ENCODE measurements at regions not wholly inside any gene's neighbourhood (a gene's known extent, or its start where the extent isn't known, plus 50 kb on each side); places are given as distances from the start of the nearest gene placed in this dataset.

DNA sequence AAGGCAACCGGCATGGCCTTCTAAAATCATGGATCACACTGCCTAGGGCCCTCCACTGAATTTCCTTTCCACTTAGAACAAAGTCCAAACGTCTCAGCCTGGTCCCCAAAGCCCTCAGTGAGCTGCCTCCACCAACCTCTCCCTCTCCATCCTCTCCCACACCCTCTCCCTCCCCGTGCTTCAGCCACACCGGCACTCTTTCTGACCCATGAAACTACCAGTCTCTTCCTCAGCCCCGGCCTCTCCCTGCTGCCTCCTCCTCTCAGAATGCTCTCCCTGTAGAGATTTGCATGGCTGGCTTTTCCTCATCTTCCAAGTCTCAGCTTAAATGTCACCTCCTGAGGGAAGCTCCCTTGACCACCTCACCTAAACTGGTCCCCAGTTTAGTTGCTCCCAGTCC is 219.0 kb upstream of the ZMIZ1 start:
- intact Hi-C loops (cut with DNase I): no loop called here
- 87% methylated on average over 5 of the region's 5 CpGs for WGBS, 2 donors

DNA sequence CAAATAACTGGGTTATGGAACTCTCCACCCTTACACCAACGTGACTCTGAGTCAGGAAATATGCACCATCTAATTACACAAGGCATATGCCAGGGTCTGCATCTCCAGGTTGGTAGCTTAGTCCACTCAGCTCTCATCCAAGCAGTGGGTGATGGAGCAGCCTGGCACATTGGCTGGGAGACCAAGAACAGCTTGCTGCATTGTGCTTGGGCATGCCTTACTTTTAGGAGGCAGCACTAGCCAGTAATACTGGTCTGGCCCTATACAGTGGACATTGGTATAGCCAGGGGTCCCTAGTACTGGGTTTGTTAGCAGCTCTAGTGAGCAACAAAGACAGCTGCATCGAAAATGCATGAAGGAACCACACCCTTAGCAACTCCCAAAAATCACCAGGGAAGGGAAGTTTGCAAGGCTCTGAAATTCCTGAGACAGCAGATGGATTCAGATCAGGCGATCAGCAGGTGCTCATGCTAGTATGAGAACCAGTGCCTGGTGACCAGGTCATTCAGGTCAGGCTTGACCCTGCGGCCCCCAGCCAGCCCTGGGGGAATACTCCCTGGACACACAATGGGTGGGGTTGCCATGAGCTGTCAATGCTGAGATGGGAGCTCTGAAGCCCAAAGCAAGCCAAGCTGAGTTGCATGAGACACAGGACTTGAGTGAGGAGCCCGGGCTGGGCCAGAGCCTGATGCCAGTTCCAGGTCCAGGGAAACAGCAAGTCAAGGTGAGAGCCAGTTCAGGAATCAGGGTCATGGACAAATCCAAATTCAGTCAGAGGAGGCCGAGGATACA is 217.9 kb upstream of the ZMIZ1 start:
- Histone ChIP-seq H3K27me3 (no peaks in the 10 kb centered on the region), H3K27ac (no peak overlapping the region), H3K4me3 (replicated peaks in 1 of 3) (no peak overlapping the region), H3K9me3 (no peaks in the 10 kb centered on the region), H3K4me1 (no peaks in the 10 kb centered on the region), H3K36me3 (no peaks in the 10 kb centered on the region)
- no peak for DNase-seq
- 87 to 94% methylated on average over 5 to 6 of the region's 6 CpGs for WGBS, 2 donors
- intact Hi-C loops (cut with DNase I): no loop called here
- TF ChIP-seq POLR2A (IDR thresholded peaks at IDR 0.05): no peak
- TF ChIP-seq, protein P1, sequence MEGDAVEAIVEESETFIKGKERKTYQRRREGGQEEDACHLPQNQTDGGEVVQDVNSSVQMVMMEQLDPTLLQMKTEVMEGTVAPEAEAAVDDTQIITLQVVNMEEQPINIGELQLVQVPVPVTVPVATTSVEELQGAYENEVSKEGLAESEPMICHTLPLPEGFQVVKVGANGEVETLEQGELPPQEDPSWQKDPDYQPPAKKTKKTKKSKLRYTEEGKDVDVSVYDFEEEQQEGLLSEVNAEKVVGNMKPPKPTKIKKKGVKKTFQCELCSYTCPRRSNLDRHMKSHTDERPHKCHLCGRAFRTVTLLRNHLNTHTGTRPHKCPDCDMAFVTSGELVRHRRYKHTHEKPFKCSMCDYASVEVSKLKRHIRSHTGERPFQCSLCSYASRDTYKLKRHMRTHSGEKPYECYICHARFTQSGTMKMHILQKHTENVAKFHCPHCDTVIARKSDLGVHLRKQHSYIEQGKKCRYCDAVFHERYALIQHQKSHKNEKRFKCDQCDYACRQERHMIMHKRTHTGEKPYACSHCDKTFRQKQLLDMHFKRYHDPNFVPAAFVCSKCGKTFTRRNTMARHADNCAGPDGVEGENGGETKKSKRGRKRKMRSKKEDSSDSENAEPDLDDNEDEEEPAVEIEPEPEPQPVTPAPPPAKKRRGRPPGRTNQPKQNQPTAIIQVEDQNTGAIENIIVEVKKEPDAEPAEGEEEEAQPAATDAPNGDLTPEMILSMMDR (IDR thresholded peaks at IDR 0.05): no peak

More for the DNA sequence above, 219.0 kb upstream of the ZMIZ1 start:
- TF ChIP-seq POLR2A (IDR thresholded peaks at IDR 0.05): no peak
- TF ChIP-seq, protein P1 (IDR thresholded peaks at IDR 0.05): no peak
- H3K4me3 ChIP-seq (replicated peaks in 1 of 3): no peak overlapping the region
- H3K27ac ChIP-seq: no peak overlapping the region
- no peak for DNase-seq
- no peaks in the 10 kb centered on the region for H3K27me3 ChIP-seq
- H3K4me1 ChIP-seq: peaks cover 9 to 10% of the 10 kb centered on the region in 2 donors
- no peaks in the 10 kb centered on the region for H3K36me3 ChIP-seq
- no peaks in the 10 kb centered on the region for H3K9me3 ChIP-seq

DNA sequence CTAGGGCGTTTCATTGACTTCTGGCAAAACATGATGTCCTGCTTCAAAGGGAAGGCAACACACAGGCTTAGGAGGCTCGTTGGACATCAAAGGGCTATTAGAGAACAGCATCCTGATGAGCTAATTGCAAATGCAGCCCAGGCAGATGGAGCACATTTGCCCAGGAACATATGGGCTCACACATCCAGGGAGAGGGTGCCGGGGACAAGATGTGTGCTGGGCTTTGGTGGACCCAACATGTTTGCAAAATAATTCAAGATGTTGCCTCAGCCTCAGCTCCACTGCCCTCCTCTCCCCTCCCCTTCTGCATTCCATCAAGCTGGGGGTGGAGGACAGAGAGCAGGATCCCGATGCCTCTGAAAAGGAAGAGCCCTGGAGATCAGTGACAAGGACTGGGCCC is 217.1 kb upstream of the ZMIZ1 start:
- peaks cover 0 to 4% of the 10 kb centered on the region in 2 donors for H3K4me1 ChIP-seq
- H3K27ac ChIP-seq: no peak overlapping the region
- H3K27me3 ChIP-seq: no peaks in the 10 kb centered on the region
- TF ChIP-seq POLR2A (IDR thresholded peaks at IDR 0.05): no peak
- TF ChIP-seq, protein P1 (IDR thresholded peaks at IDR 0.05): no peak
- WGBS, 2 donors: 80 to 87% methylated on average over 4 of the region's 4 CpGs
- no peaks in the 10 kb centered on the region for H3K9me3 ChIP-seq
- no peaks in the 10 kb centered on the region for H3K36me3 ChIP-seq
- DNase-seq: no peak
- intact Hi-C loops (cut with DNase I): no loop called here
- H3K4me3 ChIP-seq (replicated peaks in 1 of 3): no peak overlapping the region

DNA sequence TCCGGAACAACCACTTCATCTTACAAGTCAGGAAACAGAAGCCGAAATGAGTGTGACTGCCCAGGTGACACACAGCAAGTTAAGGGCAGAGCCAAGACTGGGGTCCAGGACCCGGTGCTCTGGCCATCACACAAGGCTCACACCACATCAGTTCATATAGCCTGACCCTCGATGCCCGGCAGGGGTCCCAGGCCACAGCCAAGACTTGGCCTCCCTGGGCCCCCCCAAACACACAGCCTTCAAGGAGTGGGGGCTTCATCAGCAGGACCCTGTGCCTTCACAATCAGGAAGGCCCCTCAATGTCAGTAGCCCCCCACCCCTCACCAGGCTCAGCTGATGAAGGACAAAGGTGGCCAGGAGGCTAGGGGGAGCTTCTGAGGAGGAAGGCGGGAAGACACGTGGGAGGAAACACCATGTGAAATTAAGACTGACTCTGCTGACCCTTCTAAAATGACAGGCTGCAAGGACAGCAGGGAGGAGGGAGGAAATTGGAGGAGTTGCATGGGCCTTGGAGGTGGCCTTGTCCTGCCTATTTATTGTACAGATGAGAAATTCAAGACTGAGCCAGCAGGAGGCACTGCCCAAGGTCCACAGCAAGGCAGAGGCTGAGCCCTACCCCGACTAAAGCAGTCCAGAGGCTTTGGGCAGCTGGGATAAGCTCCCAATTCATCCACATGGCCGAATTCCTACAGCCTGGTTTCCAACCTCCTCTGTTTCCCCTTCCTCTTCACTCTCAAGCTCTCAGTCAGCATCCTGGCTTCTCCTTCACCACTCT is 216.1 kb upstream of the ZMIZ1 start:
- TF ChIP-seq, protein P1 (IDR thresholded peaks at IDR 0.05): peak in 2 of 6 experiments; percentile 17 to 21
- TF ChIP-seq POLR2A (IDR thresholded peaks at IDR 0.05): no peak
- WGBS, 2 donors: 90 to 92% methylated on average over 9 of the region's 9 CpGs
- intact Hi-C loops (cut with DNase I): no loop called here
- no peak for DNase-seq
- no peaks in the 10 kb centered on the region for H3K9me3 ChIP-seq
- no peak overlapping the region for H3K27ac ChIP-seq
- H3K4me1 ChIP-seq: peaks cover 0 to 6% of the 10 kb centered on the region in 2 donors
- no peaks in the 10 kb centered on the region for H3K36me3 ChIP-seq
- no peaks in the 10 kb centered on the region for H3K27me3 ChIP-seq
- no peak overlapping the region for H3K4me3 ChIP-seq (replicated peaks in 1 of 3)

DNA sequence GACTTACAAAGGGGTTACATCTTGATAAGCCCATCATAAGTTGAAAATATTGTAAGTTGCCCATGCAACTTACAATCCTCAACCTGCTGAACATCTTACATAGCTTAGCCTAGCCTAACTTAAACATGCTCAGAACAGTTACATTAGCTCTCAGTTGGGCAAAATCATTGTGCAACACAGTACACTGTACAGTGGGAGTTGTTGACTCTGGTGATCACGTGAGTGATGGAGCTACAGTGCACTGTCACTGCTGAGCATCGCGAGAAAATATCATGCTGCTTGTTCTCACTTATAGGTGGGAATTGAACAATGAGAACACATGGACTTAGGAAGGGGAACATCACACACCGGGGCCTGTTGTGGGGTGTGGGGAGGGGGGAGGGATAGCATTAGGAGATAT is 214.9 kb upstream of the ZMIZ1 start:
- Histone ChIP-seq H3K27me3 (no peaks in the 10 kb centered on the region), H3K27ac (no peak overlapping the region), H3K36me3 (no peaks in the 10 kb centered on the region), H3K9me3 (no peaks in the 10 kb centered on the region), H3K4me3 (replicated peaks in 1 of 3) (no peak overlapping the region), H3K4me1 (peaks cover 0 to 6% of the 10 kb centered on the region in 2 donors)
- TF ChIP-seq, protein P1 (IDR thresholded peaks at IDR 0.05): no peak
- TF ChIP-seq POLR2A (IDR thresholded peaks at IDR 0.05): no peak
- WGBS, 2 donors: 93 to 94% methylated on average over 4 of the region's 4 CpGs
- intact Hi-C loops (cut with DNase I): no loop called here
- no peak for DNase-seq

All from thyroid gland (tissue), 4 donors.